GM18867 (cell line): ENCODE measurements at regions not wholly inside any gene's neighbourhood (a gene's known extent, or its start where the extent isn't known, plus 50 kb on each side); places are given as distances from the start of the nearest gene placed in this dataset.

Experiments
- ATAC-seq: cut with Tn5 transposase; IDR thresholded peaks from one replicate; pipeline ENCODE4 v1.9.1; 2021; ENCODE audit warnings: mild to moderate bottlenecking, moderate library complexity; ENCODE audit not compliant: unreplicated experiment

DNA sequence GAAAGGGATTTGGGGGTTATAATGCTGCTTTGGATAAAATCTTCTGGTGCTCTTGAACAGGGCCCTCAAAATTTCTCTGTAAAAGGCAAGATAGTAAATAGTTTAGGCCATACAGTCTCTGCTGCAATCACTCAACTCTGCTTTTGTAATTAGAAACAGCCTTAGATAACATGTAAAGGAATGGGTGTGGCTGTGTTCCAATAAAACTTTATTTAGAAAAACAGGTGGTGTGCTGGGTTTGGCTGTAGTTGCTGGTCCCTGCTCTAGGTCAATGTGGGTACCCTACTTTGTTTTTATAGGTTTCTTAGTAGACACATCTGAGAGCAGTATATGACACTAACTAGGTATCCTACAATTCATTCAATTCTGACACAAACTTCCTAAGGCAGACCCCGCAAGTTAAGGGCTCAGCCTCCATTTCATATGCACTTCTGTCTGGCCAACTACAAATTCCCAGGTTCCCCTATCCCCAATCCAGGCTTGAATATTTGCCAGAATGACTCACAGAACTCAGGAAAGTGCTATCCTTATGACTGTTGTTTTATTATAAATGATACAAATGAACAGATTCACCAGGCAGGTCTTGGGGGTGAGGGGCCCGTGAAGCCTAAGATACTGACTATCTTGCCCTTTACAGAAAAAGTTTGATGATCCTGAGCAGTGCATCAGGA is 349.9 kb downstream of the RPS24 start:
- ATAC-seq, result no peak

DNA sequence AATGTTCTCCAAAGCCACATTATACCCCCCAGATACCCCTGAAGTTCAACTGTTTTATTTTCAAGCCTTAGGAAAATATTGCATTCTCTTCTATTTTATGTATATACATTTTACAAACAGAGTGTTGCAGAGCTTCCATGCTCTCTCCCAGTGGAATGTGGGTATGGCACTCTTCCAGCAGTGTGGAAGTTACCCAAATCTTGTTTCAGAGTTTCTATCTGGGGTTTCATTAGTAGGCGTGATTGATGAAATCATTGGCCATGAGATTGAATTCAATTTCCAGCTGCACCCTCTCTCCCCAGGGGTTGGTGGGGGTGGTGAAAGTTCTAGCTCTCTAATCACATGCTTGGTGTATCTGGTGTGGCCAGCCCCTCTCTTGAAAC is 350.4 kb downstream of the RPS24 start:
- ATAC-seq, result no peak

- no peak for ATAC-seq
These were observed 351.9 kb downstream of the RPS24 start for GRCh38 chr10:78385599-78385998.

GRCh38 chr10:78386509-78386908 is 352.8 kb downstream of the RPS24 start:
- ATAC-seq, result no peak

- ATAC-seq, result no peak
These were observed 354.8 kb downstream of the RPS24 start for GRCh38 chr10:78388331-78389050.

- no peak for ATAC-seq
These were observed 355.8 kb downstream of the RPS24 start for GRCh38 chr10:78389419-78389818.

GRCh38 chr10:78390051-78390450 is 356.4 kb downstream of the RPS24 start:
- no peak for ATAC-seq

GRCh38 chr10:78390817-78391216 is 357.2 kb downstream of the RPS24 start:
- no peak for ATAC-seq

GRCh38 chr10:78391585-78391984 is 357.9 kb downstream of the RPS24 start:
- no peak for ATAC-seq

DNA sequence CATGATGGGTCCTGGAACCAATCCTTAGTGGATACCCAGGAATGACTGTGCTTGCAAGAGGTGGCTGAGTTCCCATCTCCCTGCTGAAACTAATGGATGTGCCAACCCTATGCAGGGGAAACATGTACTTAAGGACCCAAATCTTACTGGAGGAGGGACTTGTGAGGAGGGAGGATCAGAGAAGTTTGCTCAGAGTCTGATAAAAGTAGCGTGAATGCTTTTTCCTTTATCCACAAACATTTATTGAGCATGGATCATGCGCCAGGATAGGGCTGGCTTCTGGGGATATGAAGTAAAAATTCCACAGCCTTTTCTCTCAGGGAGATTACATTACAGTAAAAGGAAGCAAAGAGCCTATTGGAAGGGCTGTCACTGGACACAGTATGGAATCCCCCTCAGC is 358.5 kb downstream of the RPS24 start:
- ATAC-seq, result no peak

DNA sequence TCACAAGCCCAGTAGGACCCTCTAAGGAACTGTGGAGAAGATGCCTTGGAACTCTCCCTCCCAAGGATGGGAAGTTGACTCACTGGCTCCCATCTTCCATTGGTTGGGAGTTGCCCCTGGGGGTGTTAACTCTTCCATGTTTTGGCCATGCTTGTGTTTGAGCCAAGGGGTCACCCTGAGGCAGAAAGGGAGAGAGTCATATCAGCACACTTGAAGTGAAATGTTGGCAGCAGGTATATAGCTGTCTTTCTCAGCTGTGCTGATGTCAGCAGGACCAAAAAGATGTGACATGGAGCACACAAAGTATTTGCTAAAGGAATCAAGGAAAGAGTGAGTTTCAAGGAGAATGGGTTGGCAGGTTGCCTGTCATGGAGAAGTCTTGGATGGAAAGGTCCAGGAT is 359.4 kb downstream of the RPS24 start:
- no peak for ATAC-seq

GRCh38 chr10:78394047-78394446 is 360.4 kb downstream of the RPS24 start:
- ATAC-seq, result no peak

DNA sequence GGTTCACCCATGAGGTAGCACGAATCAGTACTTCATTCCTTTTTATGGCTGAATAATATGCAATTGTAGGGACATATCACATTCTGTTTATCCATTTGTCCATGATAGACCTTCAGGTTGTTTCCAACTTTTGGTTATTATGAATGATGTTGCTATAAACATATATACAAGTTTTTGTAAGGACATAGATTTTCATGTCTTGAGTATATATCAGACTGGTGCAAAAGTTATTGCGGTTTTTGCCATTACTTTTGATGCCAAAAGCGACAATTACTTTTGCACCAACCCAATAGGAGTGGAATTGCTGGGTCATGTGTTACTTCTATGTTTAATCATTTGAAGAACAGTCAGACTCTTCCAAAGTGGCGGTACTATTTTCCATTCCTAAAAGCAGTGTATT is 361.5 kb downstream of the RPS24 start:
- ATAC-seq, result no peak

- ATAC-seq, result no peak
These were observed 363.1 kb downstream of the RPS24 start for GRCh38 chr10:78396754-78397153.

DNA sequence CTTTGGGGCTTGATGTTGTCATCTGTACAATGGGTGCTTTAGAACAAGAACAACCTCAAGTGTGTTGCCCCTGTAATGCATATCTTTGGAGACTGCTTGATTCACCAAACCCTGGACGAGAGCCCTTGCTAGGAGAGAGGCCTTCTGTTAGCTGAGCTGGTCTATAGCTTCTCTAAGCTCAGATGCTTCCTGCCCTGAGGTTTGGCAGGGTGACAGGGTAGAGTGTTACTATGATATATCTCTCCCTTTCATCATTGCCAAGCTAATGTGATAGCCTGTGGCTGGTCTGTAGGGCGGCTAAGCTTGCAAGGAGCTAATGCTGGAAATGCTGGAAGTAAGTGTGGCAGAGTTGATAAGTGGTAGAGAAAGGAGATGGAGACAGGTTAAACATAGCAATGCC is 364.1 kb downstream of the RPS24 start:
- ATAC-seq, result no peak

- no peak for ATAC-seq
These were observed 364.7 kb downstream of the RPS24 start for GRCh38 chr10:78398382-78398781.

DNA sequence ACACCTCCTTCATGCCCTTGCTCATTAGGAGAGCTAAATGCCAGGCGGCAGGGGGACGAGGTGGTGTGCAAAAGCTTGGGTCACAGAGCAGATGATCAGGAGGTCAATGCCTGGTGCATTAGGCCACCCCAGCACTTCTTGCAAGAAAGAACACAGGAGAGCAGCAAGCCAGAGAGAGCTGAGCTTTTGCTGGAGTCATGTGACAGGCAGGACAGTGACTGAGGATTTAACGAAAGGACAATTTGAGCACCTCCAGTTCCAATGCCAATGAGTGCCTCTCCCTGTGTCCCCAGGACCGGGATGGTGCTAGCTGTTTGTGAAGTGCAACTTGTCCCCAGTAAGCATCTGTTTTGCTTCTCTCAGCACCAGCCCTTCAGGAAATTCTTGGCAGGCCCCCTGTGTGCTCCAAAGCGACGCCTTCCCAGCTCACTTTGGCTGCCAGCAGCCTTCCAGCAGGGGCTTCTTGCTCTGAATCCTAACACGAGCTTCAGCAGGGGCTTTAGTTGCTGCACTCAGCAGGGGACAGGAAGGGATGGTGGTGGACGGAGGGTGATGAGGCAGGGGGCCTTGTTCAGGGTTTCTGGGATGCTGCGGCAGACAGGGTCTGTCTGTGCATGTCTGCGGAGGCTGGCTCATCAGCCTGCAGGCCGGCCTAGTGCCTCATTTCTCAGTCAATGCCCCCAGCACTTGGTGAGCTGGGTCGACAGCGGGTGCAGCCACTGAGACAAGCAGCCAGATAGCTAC is 368.1 kb downstream of the RPS24 start:
- no peak for ATAC-seq

- no peak for ATAC-seq
These were observed 368.9 kb downstream of the RPS24 start for GRCh38 chr10:78402591-78402990.

DNA sequence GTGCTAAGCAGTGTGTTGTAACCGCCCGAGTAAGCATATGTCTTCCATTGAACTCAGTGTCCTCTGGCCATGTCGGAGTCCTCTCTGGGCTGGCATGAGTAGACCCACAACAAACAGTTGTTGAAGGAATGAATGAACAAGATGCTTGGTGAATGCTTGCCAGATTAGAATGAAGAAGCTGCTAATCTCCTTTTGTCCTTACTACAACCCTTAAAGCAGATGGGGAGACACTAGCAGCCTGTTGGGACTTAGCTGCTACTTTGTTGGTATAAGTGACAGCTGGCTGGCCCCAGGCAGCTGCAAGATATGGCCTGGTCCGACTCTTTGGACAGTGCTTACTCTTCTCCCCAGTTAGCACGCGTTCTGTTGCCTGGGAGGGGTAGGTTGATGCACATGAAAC is 370.1 kb downstream of the RPS24 start:
- no peak for ATAC-seq

DNA sequence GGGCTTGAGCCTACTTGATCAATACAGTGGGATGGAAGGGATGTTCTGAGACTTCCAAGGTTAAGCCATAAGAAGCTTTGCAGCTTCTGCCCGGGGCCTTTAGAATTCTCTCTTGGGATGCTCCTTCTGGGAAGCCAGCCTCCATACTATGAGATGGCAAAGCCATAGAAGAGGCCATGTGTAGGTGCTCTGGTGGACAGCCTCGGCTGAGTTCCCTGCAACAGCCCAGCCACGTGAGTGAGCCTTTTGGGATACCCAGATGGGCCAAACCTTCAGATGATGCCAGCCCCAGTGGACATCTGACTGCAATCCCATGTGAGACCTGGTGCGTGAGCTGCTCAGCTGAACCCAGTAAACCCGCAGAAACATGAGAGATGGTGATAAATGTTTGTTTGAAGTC is 370.6 kb downstream of the RPS24 start:
- no peak for ATAC-seq

GRCh38 chr10:78405231-78405630 is 371.6 kb downstream of the RPS24 start:
- ATAC-seq, result no peak

DNA sequence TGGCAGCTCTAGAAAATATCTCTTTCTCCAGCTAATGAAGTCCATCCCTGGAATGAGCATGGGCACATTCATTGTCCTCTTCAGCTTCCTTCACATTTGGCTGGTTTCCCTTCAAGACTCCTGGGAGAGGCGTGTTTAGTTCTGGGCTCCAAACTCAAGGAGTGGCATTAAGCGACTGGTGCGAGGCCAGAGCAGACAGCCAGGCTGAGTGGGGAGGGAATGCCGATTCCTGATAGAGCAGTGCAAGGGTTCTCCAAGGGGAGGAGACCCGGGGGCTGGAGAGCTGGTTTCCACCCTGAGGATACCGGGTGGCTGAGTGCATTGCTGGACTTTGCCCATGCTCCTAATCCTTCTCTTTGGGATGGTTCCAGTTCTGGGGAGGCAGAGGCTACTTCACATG is 372.1 kb downstream of the RPS24 start:
- no peak for ATAC-seq
